Upper lobe of right lung (tissue), 1 donor: ENCODE measurements at regions not wholly inside any gene's neighbourhood (a gene's known extent, or its start where the extent isn't known, plus 50 kb on each side); places are given as distances from the start of the nearest gene placed in this dataset.

Source experiments
- ATAC-seq: fragments of 200-7000 bp; cut with Tn5 transposase; one replicate; pipeline ENCODE4 v1.9.1; 2020; ENCODE audit warnings: mild to moderate bottlenecking, moderate library complexity
- DNase-seq: peaks from one replicate; pipeline ENCODE4 v3.0.0-alpha.2; 2020
- H3K27ac ChIP-seq: fragments of 200-600 bp; one replicate; pipeline ENCODE4 v1.8.0; 2022
- H3K27me3 ChIP-seq: fragments of 200-600 bp; one replicate; pipeline ENCODE4 v1.8.0; 2022; ENCODE audit warnings: mild to moderate bottlenecking
- H3K36me3 ChIP-seq: fragments of 200-600 bp; one replicate; pipeline ENCODE4 v1.8.0; 2022
- H3K4me1 ChIP-seq: fragments of 200-600 bp; one replicate; pipeline ENCODE4 v1.8.0; 2022
- H3K4me3 ChIP-seq: fragments of 200-600 bp; one replicate; pipeline ENCODE4 v1.8.0; 2022; ENCODE audit warnings: mild to moderate bottlenecking
- H3K9me3 ChIP-seq: fragments of 200-600 bp; one replicate; pipeline ENCODE4 v1.8.0; 2022
- intact Hi-C: fragments of 100-400 bp; cut with DNase I; formaldehyde crosslinking; loops from one replicate; pipeline ENCODE4 v1.11.0; 2022
- TF ChIP-seq, protein P1 (sequence below): fragments of 200-600 bp; IDR thresholded peaks from one replicate; pipeline ENCODE4 v1.8.0; 2022; ENCODE audit warnings: antibody characterized with exemption
- donor health status: DM: no; HTN: yes; CAD: no; lungs with severe emphysema.

DNA sequence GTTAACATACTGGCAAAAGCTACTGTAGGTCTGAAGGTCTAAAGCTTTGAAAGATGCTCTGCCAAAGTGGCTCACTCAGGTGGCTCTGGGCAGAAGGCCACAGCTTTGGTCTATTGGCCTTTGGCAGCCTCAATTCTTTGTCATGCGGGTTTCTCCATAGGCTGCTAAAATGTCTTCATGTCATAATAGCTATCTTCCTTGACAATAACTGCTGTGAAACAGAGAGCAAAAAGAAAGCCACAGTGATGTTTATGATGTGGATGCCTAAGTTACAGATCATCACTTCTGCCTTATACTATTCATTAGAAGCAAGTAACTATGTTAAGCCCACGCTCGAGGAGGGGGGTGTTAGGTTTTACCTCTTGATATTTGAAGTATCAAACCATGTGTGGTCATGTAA lies 906.1 kb upstream of the CDH9 start:
- Histone ChIP-seq H3K27me3 (no peaks in the 10 kb centered on the region), H3K9me3 (no peaks in the 10 kb centered on the region), H3K4me3 (no peak overlapping the region), H3K27ac (no peak overlapping the region), H3K4me1 (no peaks in the 10 kb centered on the region), H3K36me3 (no peaks in the 10 kb centered on the region)
- DNase-seq (no peak), ATAC-seq (no peak)
- TF ChIP-seq, protein P1, sequence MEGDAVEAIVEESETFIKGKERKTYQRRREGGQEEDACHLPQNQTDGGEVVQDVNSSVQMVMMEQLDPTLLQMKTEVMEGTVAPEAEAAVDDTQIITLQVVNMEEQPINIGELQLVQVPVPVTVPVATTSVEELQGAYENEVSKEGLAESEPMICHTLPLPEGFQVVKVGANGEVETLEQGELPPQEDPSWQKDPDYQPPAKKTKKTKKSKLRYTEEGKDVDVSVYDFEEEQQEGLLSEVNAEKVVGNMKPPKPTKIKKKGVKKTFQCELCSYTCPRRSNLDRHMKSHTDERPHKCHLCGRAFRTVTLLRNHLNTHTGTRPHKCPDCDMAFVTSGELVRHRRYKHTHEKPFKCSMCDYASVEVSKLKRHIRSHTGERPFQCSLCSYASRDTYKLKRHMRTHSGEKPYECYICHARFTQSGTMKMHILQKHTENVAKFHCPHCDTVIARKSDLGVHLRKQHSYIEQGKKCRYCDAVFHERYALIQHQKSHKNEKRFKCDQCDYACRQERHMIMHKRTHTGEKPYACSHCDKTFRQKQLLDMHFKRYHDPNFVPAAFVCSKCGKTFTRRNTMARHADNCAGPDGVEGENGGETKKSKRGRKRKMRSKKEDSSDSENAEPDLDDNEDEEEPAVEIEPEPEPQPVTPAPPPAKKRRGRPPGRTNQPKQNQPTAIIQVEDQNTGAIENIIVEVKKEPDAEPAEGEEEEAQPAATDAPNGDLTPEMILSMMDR: no peak
- intact Hi-C loops: no loop called here

DNA sequence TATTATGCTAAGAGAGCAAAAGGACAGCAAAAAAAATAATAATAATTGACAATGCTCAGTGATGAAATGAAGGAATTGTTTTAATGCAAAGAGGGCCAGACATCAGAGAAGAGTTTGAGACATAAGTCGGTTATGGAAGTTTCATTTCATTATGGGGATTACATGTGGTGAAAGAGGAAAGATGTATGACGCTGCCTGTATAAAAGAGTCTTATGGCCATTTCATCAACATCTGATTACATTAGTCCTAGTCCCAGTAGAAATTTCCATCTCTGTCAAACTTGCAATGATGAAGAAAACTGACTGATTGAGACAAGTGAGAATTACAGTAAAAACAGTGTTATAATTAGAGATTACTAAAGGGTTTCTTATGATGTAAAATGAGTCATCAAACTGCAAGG lies 900.6 kb upstream of the CDH9 start:
- ATAC-seq (no peak), DNase-seq (no peak)
- Histone ChIP-seq H3K4me1 (no peaks in the 10 kb centered on the region), H3K27ac (no peak overlapping the region), H3K9me3 (no peaks in the 10 kb centered on the region), H3K4me3 (no peak overlapping the region), H3K27me3 (no peaks in the 10 kb centered on the region), H3K36me3 (no peaks in the 10 kb centered on the region)
- intact Hi-C loops: no loop called here
- TF ChIP-seq, protein P1: no peak

DNA sequence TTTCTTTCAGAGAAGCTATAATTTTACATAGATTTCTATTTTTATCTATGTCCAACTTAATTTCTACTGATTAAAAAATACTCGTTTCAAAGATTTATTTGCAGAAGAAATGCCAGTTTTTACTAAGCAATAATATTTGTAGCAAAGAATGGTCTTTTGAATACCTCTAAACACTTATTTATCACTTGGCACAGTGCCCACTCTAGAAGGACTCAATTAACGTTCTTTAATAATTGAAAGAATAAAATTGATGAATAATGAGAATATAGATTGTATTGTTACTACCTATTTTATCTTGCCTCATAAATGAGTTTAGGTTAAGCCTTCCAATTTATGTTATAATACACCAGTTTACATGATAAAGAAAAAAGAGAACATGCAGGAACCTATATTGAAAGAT lies 889.7 kb upstream of the CDH9 start:
- no peak overlapping the region for H3K4me3 ChIP-seq
- intact Hi-C loops: no loop called here
- no peaks in the 10 kb centered on the region for H3K27me3 ChIP-seq
- no peak overlapping the region for H3K27ac ChIP-seq
- H3K9me3 ChIP-seq: no peaks in the 10 kb centered on the region
- DNase-seq: no peak
- H3K4me1 ChIP-seq: no peaks in the 10 kb centered on the region
- no peaks in the 10 kb centered on the region for H3K36me3 ChIP-seq
- TF ChIP-seq, protein P1: no peak
- no peak for ATAC-seq

DNA sequence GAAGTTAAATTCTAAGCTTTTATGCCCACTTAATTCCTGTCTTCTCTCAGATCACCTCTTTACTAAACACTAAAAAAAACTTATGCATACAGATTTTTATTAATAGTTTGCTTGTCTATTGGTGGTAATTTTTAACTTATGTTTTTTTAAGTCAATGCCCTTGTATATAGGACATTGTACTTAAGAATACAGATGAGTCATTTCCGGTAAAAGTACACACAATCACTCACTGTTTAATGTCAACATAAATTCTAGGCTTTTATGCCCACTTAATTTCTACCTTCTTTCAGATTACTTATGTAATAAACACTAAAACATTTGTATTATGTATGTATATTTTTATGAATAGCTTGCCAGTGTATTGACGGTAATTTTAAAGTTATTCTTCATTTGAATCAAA lies 872.8 kb upstream of the CDH9 start:
- Histone ChIP-seq H3K4me1 (no peaks in the 10 kb centered on the region), H3K27ac (no peak overlapping the region), H3K36me3 (no peaks in the 10 kb centered on the region), H3K9me3 (no peaks in the 10 kb centered on the region), H3K27me3 (no peaks in the 10 kb centered on the region), H3K4me3 (no peak overlapping the region)
- TF ChIP-seq, protein P1: no peak
- ATAC-seq: no peak
- no peak for DNase-seq
- intact Hi-C loops: no loop called here

DNA sequence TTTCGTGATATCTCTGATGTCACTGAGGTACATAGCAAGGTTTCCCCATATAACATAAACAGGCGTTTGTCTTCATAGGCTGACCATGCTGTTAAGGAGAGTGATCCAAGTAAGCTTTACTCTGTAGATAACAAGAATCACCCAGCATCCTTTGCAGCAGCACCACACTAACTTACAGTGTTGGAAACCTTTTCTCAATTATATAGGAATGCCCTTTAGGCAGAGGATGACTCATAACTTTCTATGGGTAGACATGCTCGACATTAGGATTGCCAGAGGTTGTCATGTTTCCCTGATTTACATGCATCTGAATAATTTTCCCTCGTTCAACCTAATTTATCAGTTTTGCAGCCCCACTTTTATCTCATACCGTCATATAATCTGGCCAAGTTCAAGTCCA lies 870.0 kb upstream of the CDH9 start:
- no peak overlapping the region for H3K4me3 ChIP-seq
- no peaks in the 10 kb centered on the region for H3K9me3 ChIP-seq
- ATAC-seq (no peak), DNase-seq (no peak)
- no peak overlapping the region for H3K27ac ChIP-seq
- H3K27me3 ChIP-seq: no peaks in the 10 kb centered on the region
- TF ChIP-seq, protein P1: no peak
- intact Hi-C loops: no loop called here
- H3K4me1 ChIP-seq: no peaks in the 10 kb centered on the region
- H3K36me3 ChIP-seq: no peaks in the 10 kb centered on the region

DNA sequence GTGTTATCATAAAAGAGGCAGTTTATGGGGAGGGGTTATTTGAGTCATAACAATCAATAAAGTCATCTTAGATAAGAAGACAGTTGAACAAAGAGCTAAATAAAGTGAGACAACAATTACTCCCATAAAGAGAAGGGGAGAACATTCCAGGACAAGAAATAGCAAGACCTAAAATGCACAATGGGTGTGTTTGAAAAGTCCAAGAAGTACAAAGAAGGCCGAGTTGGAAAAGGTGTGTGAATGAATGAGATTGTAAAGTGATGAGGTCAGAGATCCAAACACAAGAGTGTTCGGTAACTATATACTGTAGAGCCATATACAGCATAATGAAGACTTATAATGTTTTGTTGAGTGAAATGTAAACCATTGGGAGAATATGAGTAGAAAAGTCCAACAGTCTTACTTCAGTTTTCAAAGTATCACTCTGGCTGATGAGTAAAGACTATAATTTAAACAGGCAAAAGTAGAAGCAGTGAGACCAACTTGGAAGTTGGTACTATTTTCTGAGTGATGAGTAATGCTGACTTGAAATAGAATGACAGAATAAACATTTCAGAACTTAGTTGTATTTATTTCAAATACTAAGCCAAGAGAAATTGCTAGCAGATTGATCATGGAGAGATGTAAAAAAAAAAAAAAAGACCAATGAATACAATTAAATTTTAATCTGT lies 868.7 kb upstream of the CDH9 start:
- no peaks in the 10 kb centered on the region for H3K4me1 ChIP-seq
- no peaks in the 10 kb centered on the region for H3K36me3 ChIP-seq
- DNase-seq (no peak), ATAC-seq (no peak)
- intact Hi-C loops: no loop called here
- no peak overlapping the region for H3K4me3 ChIP-seq
- no peak overlapping the region for H3K27ac ChIP-seq
- H3K27me3 ChIP-seq: no peaks in the 10 kb centered on the region
- TF ChIP-seq, protein P1: no peak
- no peaks in the 10 kb centered on the region for H3K9me3 ChIP-seq
